ENCODE measurements at regions not wholly inside any gene's neighbourhood (a gene's known extent, or its start where the extent isn't known, plus 50 kb on each side); places are given as distances from the start of the nearest gene placed in this dataset.
"Not testable (repeated sequence)": the region's sequence is repeated elsewhere in the genome, so short reads cannot be mapped to it uniquely, and the experiment has no call there.

- DNase-seq = no peak
Measured at GRCh38 chr3:191869738-191870415, 408.9 kb downstream of the PYDC2 start.

- DNase-seq = no peak
Measured at GRCh38 chr3:191873736-191874135, 412.8 kb downstream of the PYDC2 start.

- DNase-seq = no peak
Measured at GRCh38 chr3:191882289-191882688, 421.3 kb downstream of the PYDC2 start.

- no peak for DNase-seq
Measured at GRCh38 chr3:191884132-191884531, 423.2 kb downstream of the PYDC2 start.

GRCh38 chr3:191889106-191889505, 428.1 kb downstream of the PYDC2 start:
- DNase-seq = no peak

GRCh38 chr3:191889756-191890155, 428.8 kb downstream of the PYDC2 start:
- DNase-seq = no peak

- DNase-seq = no peak
Measured at GRCh38 chr3:191894406-191894805, 433.4 kb downstream of the PYDC2 start.

GRCh38 chr3:191901741-191902140, 440.8 kb downstream of the PYDC2 start:
- DNase-seq = no peak

GRCh38 chr3:191912616-191913204, 451.7 kb downstream of the PYDC2 start:
- no peak for DNase-seq

GRCh38 chr3:191915712-191916111, 454.7 kb downstream of the PYDC2 start:
- DNase-seq = no peak

GRCh38 chr3:191919491-191920026, 458.6 kb downstream of the PYDC2 start:
- DNase-seq = no peak

GRCh38 chr3:191922570-191922969, 461.6 kb downstream of the PYDC2 start:
- DNase-seq = no peak

- not testable (repeated sequence) for DNase-seq
Measured at GRCh38 chr3:191927183-191927817, 466.3 kb downstream of the PYDC2 start.

- not testable (repeated sequence) for DNase-seq
Measured at GRCh38 chr3:191927998-191928397, 467.0 kb downstream of the PYDC2 start.

- DNase-seq = no peak
Measured at GRCh38 chr3:191944835-191945234, 483.9 kb downstream of the PYDC2 start.

- no peak for DNase-seq
Measured at GRCh38 chr3:191952186-191952585, 491.2 kb downstream of the PYDC2 start.

GRCh38 chr3:191952609-191953008, 491.6 kb downstream of the PYDC2 start:
- DNase-seq = no peak

- DNase-seq = no peak
Measured at GRCh38 chr3:191958980-191959671, 498.2 kb downstream of the PYDC2 start.

- no peak for DNase-seq
Measured at GRCh38 chr3:191959876-191960413, 499.0 kb downstream of the PYDC2 start.

GRCh38 chr3:191961022-191961421, 500.1 kb downstream of the PYDC2 start:
- DNase-seq = no peak

- DNase-seq = no peak
Measured at GRCh38 chr3:191961529-191961928, 500.6 kb downstream of the PYDC2 start.

- DNase-seq = no peak
Measured at GRCh38 chr3:191962324-191962723, 501.4 kb downstream of the PYDC2 start.

GRCh38 chr3:191963182-191963581, 502.2 kb downstream of the PYDC2 start:
- no peak for DNase-seq

Data from occipital lobe (tissue), 1 donor.